ENCODE measurements at regions not wholly inside any gene's neighbourhood (a gene's known extent, or its start where the extent isn't known, plus 50 kb on each side); places are given as distances from the start of the nearest gene placed in this dataset.

- TF ChIP-seq SIN3A (IDR thresholded peaks at IDR 0.05; ENCODE audit: borderline replicate concordance, low read depth, low read length) (no peak), CTCF (IDR thresholded peaks at IDR 0.05) (no peak), RFX5 (IDR thresholded peaks at IDR 0.05; ENCODE audit: low read length) (no peak), GABPA (IDR thresholded peaks at IDR 0.05; ENCODE audit: low read depth) (no peak), EP300 (IDR thresholded peaks at IDR 0.05; ENCODE audit: borderline replicate concordance in 1 of 2, low read depth in 1 of 2, low read length in 1 of 2) (no peak), ELF1 (IDR thresholded peaks at IDR 0.05) (no peak), FOXJ3 (CRISPR knock-in tag; IDR thresholded peaks at IDR 0.05) (no peak)
Observed at GRCh38 chr5:142246258-142246657, 78.6 kb downstream of the SPRY4 start.

Measured in SK-N-SH (cell line).